KBM-7 (cell line): ENCODE measurements at regions not wholly inside any gene's neighbourhood (a gene's known extent, or its start where the extent isn't known, plus 50 kb on each side); places are given as distances from the start of the nearest gene placed in this dataset.
"Not testable (repeated sequence)": the region's sequence is repeated elsewhere in the genome, so short reads cannot be mapped to it uniquely, and the experiment has no call there.

Experiments
- DNase-seq: peaks from one replicate; pipeline ENCODE4 v3.0.0-alpha.2; 2015
- in situ Hi-C: fragments of 300-500 bp; cut with MboI; formaldehyde crosslinking; loops from 2 replicates; pipeline ENCODE4 v1.14.3; 2020; ENCODE audit warnings: low sequenced_read_pairs, low pct_unique_long_range_greater_than_20kb, mixed read lengths

- peak; percentile 50 for DNase-seq
- in situ Hi-C loops, result no loop called here
Measured at GRCh38 chr1:38586993-38587646, 272.5 kb downstream of the RRAGC start.

GRCh38 chr1:38585971-38586370 is 273.6 kb downstream of the RRAGC start:
- DNase-seq, result no peak
- in situ Hi-C loops, result no loop called here

- in situ Hi-C loops, result no loop called here
- DNase-seq, result no peak
Measured at GRCh38 chr1:38585460-38585859, 274.1 kb downstream of the RRAGC start.

GRCh38 chr1:38584448-38585355 is 274.9 kb downstream of the RRAGC start:
- no peak for DNase-seq
- in situ Hi-C loops, result no loop called here

- in situ Hi-C loops, DNase-seq: not testable (repeated sequence)
Measured at GRCh38 chr1:38583287-38583686, 276.3 kb downstream of the RRAGC start.

GRCh38 chr1:38581396-38581795 is 278.2 kb downstream of the RRAGC start:
- in situ Hi-C loops, result no loop called here

GRCh38 chr1:38580594-38580993 is 279.0 kb downstream of the RRAGC start:
- in situ Hi-C loops, result no loop called here
- no peak for DNase-seq

More at GRCh38 chr1:38581396-38581795, 278.2 kb downstream of the RRAGC start:
- no peak for DNase-seq

- no peak for DNase-seq
- in situ Hi-C loops, result no loop called here
Measured at GRCh38 chr1:38579056-38579455, 280.5 kb downstream of the RRAGC start.

- DNase-seq, result no peak
- in situ Hi-C loops, result no loop called here
Measured at GRCh38 chr1:38578271-38578951, 281.2 kb downstream of the RRAGC start.

GRCh38 chr1:38577937-38578270 is 281.7 kb downstream of the RRAGC start:
- in situ Hi-C loops, result no loop called here
- no peak for DNase-seq

- DNase-seq, result no peak
- in situ Hi-C loops, result no loop called here
Measured at GRCh38 chr1:38577385-38577784, 282.2 kb downstream of the RRAGC start.

GRCh38 chr1:38576241-38576640 is 283.3 kb downstream of the RRAGC start:
- no peak for DNase-seq
- in situ Hi-C loops, result no loop called here

- DNase-seq, result no peak
- in situ Hi-C loops, result no loop called here
Measured at GRCh38 chr1:38571726-38572125, 287.8 kb downstream of the RRAGC start.

- DNase-seq, result no peak
- in situ Hi-C loops, result no loop called here
Measured at GRCh38 chr1:38570657-38570975, 289.0 kb downstream of the RRAGC start.

GRCh38 chr1:38569932-38570656 is 289.5 kb downstream of the RRAGC start:
- in situ Hi-C loops, result no loop called here
- DNase-seq, result no peak

- no peak for DNase-seq
- in situ Hi-C loops, result no loop called here
Measured at GRCh38 chr1:38568061-38568857, 291.3 kb downstream of the RRAGC start.

GRCh38 chr1:38567401-38567800 is 292.2 kb downstream of the RRAGC start:
- in situ Hi-C loops, result no loop called here
- DNase-seq, result no peak

GRCh38 chr1:38565020-38565491 is 294.5 kb downstream of the RRAGC start:
- no peak for DNase-seq
- in situ Hi-C loops, result no loop called here
